GM12864 (cell line): ENCODE measurements at regions not wholly inside any gene's neighbourhood (a gene's known extent, or its start where the extent isn't known, plus 50 kb on each side); places are given as distances from the start of the nearest gene placed in this dataset.

ENCODE experiments used
- DNase-seq: peaks from one replicate; pipeline ENCODE4 v3.0.0-alpha.2; 2011; ENCODE audit warnings: low read depth
- H3K4me3 ChIP-seq: 2 replicates; pipeline ENCODE4 v1.5.1; 2011; ENCODE audit warnings: mild to moderate bottlenecking, low read depth, low read length, control low read depth
- TF ChIP-seq, protein P1 (sequence below): IDR thresholded peaks from 2 replicates; pipeline ENCODE4 v1.5.1; 2011; ENCODE audit warnings: low read depth, mild to moderate bottlenecking, moderate library complexity, low read length, control low read depth, inconsistent platforms; ENCODE audit errors: missing control alignments

- TF ChIP-seq, protein P1, sequence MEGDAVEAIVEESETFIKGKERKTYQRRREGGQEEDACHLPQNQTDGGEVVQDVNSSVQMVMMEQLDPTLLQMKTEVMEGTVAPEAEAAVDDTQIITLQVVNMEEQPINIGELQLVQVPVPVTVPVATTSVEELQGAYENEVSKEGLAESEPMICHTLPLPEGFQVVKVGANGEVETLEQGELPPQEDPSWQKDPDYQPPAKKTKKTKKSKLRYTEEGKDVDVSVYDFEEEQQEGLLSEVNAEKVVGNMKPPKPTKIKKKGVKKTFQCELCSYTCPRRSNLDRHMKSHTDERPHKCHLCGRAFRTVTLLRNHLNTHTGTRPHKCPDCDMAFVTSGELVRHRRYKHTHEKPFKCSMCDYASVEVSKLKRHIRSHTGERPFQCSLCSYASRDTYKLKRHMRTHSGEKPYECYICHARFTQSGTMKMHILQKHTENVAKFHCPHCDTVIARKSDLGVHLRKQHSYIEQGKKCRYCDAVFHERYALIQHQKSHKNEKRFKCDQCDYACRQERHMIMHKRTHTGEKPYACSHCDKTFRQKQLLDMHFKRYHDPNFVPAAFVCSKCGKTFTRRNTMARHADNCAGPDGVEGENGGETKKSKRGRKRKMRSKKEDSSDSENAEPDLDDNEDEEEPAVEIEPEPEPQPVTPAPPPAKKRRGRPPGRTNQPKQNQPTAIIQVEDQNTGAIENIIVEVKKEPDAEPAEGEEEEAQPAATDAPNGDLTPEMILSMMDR = no peak
- no peak for DNase-seq
- H3K4me3 ChIP-seq = no peak overlapping the region
These were observed 531.9 kb downstream of the CCDC85A start for GRCh38 chr2:56715683-56716082.

DNA sequence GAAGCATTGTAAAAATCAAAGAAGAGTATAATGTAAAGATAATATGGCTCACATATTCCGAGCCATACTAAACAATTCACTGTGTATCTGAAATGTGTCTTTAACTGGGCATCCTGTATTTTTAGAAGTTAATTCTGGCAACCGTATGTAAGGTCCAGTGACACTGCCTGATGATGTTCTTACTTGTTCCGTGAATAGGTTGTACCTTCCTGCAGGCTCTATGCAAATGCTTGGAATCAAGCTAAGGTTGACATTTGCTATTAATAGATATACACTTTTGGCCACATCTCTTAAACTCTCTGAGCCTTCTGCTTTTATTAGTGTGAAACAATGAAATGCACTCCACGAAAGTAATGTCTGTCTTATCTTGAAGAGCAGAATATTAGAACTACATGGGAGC lies 534.6 kb downstream of the CCDC85A start:
- DNase-seq = no peak
- TF ChIP-seq, protein P1 = no peak
- H3K4me3 ChIP-seq = no peak overlapping the region

GRCh38 chr2:56729212-56729611 lies 545.4 kb downstream of the CCDC85A start:
- TF ChIP-seq, protein P1 = no peak
- H3K4me3 ChIP-seq = no peak overlapping the region
- no peak for DNase-seq

- no peak for DNase-seq
- H3K4me3 ChIP-seq = no peak overlapping the region
- TF ChIP-seq, protein P1 = no peak
These were observed 549.2 kb downstream of the CCDC85A start for GRCh38 chr2:56732946-56733345.

GRCh38 chr2:56739413-56739812 lies 555.6 kb downstream of the CCDC85A start:
- no peak overlapping the region for H3K4me3 ChIP-seq
- no peak for DNase-seq
- TF ChIP-seq, protein P1 = no peak

- TF ChIP-seq, protein P1 = no peak
- no peak overlapping the region for H3K4me3 ChIP-seq
- DNase-seq = no peak
These were observed 557.9 kb downstream of the CCDC85A start for GRCh38 chr2:56741601-56742102.

- TF ChIP-seq, protein P1 = no peak
- no peak overlapping the region for H3K4me3 ChIP-seq
- DNase-seq = no peak
These were observed 560.0 kb downstream of the CCDC85A start for GRCh38 chr2:56743807-56744206.
